SK-N-SH treated with all-trans-retinoic acid at 6 μM for 48 hours (cell line): ENCODE measurements at regions not wholly inside any gene's neighbourhood (a gene's known extent, or its start where the extent isn't known, plus 50 kb on each side); places are given as distances from the start of the nearest gene placed in this dataset.

ENCODE experiments used
- SNAI2 ChIP-seq: fragments of 250-450 bp; sonication (Bioruptor Pico); IDR thresholded peaks from 2 replicates; pipeline ENCODE4 v1.5.0; 2020; ENCODE audit warnings: mild to moderate bottlenecking, moderate library complexity
- TF ChIP-seq, protein P1 (sequence below): fragments of 250-450 bp; sonication (Bioruptor Pico); IDR thresholded peaks from 2 replicates; pipeline ENCODE4 v1.8.0; 2021; ENCODE audit warnings: low read depth, mild to moderate bottlenecking, moderate library complexity, borderline replicate concordance
- TF ChIP-seq, protein P2 (sequence below): fragments of 250-450 bp; sonication (Bioruptor Pico); IDR thresholded peaks from 2 replicates; pipeline ENCODE4 v1.8.0; 2020; ENCODE audit warnings: mild to moderate bottlenecking, moderate library complexity, borderline replicate concordance

DNA sequence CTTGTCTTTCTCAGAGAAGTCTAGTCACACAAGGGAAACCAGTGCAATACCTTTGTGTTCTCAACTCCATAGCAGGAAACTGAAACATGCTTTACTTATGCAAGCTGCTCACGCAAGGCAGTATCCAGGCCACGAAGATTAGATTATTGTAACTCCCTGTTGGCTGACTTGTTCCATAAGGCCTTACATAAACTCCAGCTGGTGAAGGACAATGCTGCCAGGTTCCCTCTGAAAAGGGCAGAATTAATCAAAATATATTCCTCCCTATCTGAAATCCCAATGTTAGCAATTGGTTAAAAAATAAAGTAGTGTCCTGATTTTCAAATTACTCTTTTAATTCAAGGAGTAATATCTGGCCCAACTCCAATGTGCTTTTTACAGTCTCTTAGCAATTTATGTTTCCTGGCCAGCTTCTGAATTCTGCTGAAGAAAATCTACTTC, 966.6 kb downstream of the HACE1 start:
- TF ChIP-seq SNAI2: peak; percentile 66; the same call in 1 of the 2 replicates
- TF ChIP-seq, protein P1, sequence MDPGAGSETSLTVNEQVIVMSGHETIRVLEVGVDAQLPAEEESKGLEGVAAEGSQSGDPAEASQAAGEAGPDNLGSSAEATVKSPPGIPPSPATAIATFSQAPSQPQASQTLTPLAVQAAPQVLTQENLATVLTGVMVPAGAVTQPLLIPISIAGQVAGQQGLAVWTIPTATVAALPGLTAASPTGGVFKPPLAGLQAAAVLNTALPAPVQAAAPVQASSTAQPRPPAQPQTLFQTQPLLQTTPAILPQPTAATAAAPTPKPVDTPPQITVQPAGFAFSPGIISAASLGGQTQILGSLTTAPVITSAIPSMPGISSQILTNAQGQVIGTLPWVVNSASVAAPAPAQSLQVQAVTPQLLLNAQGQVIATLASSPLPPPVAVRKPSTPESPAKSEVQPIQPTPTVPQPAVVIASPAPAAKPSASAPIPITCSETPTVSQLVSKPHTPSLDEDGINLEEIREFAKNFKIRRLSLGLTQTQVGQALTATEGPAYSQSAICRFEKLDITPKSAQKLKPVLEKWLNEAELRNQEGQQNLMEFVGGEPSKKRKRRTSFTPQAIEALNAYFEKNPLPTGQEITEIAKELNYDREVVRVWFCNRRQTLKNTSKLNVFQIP (CRISPR knock-in tag): no peak
- TF ChIP-seq, protein P2, sequence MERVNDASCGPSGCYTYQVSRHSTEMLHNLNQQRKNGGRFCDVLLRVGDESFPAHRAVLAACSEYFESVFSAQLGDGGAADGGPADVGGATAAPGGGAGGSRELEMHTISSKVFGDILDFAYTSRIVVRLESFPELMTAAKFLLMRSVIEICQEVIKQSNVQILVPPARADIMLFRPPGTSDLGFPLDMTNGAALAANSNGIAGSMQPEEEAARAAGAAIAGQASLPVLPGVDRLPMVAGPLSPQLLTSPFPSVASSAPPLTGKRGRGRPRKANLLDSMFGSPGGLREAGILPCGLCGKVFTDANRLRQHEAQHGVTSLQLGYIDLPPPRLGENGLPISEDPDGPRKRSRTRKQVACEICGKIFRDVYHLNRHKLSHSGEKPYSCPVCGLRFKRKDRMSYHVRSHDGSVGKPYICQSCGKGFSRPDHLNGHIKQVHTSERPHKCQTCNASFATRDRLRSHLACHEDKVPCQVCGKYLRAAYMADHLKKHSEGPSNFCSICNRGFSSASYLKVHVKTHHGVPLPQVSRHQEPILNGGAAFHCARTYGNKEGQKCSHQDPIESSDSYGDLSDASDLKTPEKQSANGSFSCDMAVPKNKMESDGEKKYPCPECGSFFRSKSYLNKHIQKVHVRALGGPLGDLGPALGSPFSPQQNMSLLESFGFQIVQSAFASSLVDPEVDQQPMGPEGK: no peak
